Activated CD4-positive, alpha-beta T cell treated with anti-CD3 and anti-CD28 coated beads for 48 hours (primary cell): ENCODE measurements at regions not wholly inside any gene's neighbourhood (a gene's known extent, or its start where the extent isn't known, plus 50 kb on each side); places are given as distances from the start of the nearest gene placed in this dataset.
"Not testable (repeated sequence)": the region's sequence is repeated elsewhere in the genome, so short reads cannot be mapped to it uniquely, and the experiment has no call there.

Experiments used
- DNase-seq: peaks from one replicate; pipeline ENCODE4 v3.0.0-alpha.2; 2020

DNA sequence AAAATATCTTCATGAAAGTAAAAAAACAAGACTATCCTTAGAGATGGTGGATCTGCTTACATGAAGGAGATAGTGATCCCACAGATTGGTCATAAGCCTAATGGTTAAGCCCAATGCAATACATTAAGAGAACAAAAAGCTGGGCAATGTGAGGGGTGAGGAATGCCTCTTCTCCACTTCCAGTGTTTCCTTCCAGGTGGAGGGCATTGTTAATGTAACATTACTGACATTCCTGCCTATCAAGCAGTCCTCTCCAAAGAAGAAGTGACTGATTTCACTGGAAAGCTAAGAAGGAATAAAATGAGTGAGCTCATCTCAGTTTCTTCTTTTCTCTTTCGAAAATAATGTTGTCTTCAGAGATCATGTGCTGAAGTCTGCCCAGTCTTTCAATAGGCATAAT lies 207.8 kb downstream of the RAB38 start:
- DNase-seq = no peak

DNA sequence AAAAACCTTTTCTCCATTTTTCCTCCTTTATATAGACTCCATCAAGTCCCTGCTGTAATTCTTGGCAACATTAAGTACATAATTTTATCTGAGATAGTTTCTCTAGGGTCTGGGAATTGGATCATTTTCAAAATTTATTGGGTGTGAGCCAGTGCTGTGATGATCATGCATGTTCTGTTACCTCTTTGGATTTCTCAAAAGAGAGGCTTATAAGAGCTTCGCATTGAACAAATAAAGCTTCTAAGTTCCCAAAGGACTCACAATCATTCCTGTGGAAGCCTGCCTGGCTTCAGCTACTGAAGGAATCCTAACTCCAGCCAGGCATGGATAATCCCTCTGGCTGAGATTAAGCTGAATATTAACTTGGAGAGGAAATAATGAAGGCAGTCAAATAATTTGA lies 208.5 kb downstream of the RAB38 start:
- DNase-seq = no peak

DNA sequence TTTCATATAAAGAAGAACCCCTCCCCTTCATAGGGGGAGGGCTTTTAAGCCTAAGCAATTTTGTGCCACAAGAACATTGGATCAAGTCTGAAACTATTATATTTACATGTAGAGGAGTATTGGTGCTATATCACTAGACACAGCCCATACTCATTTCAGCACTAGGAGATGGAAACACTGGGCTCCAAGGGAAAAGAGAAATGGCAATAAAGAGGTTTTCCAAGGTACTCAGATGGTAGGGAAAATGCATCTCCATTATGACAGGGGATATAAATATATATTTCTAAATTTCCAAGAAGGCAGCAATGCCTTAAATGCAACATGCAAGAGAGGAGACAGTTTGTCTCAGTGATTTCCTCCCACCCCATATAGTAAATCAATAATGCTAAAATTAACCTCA lies 209.0 kb downstream of the RAB38 start:
- DNase-seq = no peak

DNA sequence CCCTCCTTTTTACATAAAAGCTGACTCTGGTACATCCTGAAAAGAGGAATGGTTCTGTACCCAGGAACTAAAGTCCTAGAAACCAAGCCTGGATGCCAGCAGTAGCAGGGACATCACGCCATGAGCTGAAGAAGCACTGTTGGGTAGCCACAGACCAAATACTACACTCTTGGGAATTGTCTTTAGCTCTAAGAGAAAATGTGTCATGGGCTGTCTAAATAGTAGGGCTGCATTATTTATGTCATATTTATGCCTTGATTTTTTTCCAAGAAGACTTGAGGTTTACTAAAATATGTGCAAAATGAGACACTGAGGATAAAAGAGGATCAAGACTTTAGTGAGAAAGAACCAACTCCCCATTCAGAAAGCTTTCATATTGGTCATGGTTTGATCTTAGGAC lies 213.6 kb downstream of the RAB38 start:
- DNase-seq = no peak

DNA sequence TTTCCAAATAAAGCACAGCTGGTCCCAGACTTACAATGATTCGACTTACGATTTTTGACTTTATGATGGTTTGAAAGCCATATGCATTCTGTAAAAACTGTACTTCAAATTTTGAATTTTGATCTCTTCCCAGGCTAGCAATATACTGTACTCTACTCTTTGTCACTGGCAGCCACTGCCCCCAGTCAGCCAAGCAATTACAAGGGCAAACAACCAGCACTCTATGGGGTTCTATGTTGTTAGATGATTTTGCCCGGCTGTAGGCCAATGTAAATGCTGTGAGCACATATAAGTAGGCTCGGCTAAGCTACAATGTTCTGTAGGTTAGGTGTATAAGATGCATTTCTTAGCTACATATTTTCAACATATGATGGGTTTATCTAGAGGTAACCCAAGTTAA lies 217.3 kb downstream of the RAB38 start:
- DNase-seq = no peak

DNA sequence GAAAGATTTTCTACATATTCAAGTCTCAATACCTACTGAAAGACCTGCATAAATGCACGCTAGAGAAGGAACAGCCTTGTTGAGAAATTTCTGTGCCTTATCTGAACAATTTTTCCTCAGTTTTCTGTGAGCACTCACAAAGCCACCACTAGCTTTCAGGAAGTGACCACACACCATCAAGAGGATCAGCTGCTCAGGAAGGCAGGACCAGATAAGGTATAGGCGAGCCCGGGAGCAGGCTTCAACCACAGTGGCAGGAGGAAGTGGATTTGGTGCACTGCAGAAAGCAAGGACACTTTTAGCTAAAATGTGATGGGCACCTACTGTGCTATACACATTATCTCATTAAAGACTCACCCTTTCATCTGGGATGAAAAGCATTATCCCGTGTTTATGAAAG lies 220.8 kb downstream of the RAB38 start:
- DNase-seq = no peak

DNA sequence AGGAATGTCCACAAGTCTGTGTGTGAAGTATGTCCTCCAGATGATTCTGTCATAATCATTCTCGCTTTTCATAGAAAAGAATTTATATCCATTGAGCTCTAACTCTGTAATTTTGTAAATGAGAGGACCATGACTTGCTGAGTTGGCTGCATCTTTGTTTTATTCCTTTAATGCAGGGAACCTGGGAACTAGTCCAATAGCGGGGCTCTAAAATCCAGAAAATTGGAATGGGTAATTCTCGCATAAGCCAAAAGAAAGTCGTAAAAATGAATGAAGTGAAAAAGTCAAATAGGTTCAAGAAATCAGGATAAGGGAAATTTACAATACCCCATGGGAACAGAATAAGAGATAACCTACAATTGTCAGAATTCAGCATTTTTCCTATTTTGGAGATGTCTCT lies 232.5 kb downstream of the RAB38 start:
- no peak for DNase-seq

DNA sequence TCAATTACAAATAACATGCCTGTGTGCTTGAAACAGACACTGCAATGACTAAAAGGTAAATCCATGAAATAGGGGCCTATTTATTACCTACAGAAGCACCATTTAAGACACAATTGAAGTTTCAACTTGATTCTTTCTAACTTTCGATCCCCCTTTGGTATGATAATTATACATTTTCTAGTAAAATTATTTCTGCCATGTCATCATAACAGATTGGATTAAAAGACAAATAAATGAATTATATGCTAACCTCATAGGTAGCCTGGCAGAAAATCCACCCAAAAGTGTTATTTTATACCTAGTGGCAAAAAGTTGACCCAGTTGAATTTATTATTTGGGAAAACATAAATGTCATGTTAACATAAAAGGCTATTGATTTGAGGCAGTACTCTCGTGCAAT lies 241.1 kb downstream of the RAB38 start:
- DNase-seq = no peak

DNA sequence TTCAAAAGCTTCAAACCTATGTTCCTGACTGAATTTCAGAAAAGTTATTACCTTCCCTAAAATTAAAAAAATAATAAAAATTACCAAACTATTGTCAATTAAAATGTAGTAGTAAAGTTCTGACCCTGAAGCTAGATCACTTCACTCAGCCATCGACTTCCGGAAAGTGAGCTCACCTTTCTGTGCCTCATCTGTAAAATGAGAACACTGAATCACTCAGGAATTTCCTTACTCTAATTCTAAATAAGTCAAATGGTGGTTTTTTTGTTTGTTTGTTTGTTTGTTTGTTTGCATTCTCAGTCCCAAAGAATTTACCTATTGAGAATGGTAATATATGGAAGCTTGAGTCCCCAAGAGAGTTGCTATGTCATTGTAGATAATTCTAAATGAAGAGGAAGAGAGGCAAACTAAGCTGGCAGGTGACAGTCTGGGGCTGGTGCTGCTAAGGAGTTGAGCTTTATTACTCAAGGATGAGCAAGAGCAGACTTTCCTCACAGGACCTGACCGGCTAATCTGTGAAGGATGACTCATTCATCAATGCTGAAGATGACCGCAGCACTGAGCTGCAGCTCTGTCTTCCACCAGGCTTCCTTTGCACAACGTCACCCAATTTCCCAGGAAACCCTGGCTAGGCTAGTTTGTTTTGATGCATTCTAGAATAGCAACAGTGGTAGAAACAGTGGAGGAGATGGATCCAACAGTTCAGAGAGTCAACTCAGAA lies 248.8 kb downstream of the RAB38 start:
- no peak for DNase-seq

DNA sequence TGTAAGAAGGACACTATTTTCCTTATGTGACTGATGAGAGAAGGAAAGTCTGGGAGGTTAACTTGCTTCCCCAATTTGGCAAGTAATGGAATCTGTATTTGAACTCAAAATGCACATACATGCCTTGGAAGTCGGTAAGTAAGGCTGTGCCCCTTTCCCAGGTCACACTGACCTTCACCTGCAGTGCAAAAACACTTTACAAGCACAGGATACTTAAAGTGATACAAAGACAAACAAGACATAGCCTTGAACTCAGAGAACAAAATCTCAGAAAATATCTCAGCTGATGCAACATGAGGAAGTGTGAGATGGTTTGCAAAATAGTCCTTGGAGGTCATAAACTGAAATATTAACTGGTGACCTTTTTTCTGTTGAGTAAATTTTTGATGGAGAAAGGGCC lies 251.1 kb downstream of the RAB38 start:
- DNase-seq = no peak

DNA sequence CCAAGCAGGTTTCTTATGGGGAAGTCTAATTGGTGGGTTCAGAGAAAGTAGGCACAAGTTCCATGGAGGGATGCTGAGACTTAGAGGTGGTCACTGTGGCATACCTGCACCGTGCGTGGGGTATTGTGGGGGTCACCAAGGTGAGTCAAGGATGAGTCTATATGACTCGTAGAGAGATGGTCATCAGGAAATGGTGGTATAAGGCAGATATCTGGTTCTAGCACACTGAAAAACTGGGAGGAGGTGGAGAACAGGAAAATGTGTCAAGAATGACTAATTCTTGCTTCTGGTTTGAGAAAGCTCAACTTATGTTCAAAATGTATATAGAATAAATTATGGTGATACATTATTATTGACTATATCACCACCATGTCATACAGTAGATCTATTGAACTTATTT lies 258.1 kb downstream of the RAB38 start:
- DNase-seq = no peak

DNA sequence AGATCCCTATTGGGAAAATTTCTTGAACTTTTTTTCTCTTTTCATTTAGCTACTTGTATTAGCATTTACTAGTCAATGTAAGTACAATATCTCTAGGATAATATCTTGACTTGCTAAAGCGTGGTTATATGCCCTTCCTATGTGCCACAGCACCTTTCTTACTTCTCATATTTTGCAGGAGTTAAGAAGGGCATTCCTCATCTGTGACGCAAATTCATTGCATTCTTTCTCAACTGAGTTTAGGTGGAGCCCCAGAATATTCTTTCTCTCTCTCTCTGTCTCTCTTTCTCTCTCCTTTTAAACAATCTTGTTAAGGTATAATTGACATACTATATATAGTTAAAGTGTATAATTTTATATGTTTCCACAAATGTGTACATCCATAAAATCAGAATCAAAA lies 266.1 kb downstream of the RAB38 start:
- no peak for DNase-seq

DNA sequence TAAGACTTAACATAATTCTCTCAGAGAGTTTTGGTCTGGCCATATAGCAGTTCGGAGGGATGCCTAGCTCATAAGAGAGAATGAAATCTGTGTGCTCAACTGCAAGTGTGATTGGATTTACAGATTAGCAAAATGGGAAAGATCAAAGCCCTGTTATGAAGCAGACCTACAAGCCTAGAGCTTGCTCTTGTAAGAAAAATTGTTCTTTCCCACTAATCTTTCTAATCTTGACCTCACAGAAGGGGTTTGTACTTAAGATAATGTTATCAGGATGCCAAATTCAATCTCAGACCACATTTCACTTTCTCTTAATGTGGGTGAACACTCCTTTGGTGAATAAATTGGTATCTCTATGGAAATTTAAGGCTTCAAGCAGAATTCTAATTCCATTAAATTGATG lies 267.2 kb downstream of the RAB38 start:
- DNase-seq = no peak

DNA sequence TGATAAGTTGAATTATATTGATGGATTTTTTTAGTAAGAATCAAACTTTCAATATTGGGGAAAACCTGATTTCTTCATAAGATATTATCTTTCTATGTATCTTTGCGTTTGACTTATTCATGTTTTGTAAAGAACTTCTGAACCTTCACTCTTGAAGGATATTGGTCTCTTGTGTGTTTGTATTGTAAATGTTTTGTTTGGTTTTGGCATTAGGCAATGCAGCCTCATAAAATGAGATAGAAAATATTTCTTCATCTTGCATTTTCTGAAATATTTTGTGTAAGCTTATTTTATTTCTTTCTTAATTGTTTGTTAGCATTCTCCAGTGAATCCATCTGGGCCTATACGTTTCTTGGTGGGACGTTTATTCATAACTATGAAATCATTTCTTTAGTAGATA lies 271.9 kb downstream of the RAB38 start:
- no peak for DNase-seq

DNA sequence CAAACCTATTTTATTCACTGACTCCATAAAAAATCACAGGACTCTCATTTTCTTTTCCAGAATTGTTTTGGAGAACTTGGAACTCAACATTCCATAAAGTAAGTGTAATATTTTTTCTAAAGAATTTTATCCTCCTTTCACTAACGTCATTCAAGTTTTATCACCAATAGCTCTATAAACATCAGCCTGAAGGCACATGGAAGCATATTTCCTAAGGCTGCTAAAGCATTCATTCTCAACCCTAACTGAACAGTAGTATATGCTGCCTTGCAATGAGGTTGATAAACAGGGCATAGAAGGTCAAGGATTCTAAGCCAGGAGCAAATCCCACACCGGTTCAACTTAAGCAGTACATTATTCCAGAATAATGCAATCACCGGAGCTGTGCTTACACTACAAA lies 273.9 kb downstream of the RAB38 start:
- DNase-seq = no peak

DNA sequence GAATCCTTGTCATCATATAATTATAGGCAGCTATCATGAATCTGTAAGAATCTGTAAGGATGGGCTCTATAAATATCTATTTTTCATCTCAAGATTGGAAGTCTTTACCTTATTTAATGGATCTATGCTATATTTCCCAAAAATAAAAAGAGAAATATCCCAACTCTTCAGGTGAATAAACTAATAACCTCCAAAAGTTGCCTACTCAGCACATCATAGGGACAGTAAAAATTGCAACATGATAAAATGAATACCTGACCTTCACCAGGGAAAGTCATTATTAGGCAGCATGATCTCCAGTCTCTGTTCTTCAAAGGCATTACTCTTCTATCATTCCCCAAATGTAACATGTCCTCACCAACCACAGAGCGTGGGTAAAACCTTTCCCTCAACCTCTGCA lies 277.3 kb downstream of the RAB38 start:
- no peak for DNase-seq

DNA sequence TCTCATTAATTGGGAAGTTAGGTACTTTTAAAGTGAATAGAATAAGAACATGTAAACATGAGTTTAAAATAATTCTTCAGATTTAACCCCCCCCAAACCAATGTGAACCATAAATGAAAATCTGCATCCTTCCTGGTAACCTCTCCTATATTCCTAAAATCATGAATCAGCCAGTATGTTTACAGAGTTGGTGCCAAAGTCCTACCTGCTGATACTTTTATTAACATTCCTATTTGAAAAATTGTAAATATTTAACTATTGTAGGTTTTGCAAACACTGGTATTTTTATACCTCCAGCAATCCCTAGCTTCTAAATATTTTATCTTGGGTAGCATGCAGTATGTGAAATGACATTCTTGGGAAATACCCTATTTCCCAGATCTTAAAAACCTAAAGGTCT lies 278.2 kb downstream of the RAB38 start:
- DNase-seq = no peak

DNA sequence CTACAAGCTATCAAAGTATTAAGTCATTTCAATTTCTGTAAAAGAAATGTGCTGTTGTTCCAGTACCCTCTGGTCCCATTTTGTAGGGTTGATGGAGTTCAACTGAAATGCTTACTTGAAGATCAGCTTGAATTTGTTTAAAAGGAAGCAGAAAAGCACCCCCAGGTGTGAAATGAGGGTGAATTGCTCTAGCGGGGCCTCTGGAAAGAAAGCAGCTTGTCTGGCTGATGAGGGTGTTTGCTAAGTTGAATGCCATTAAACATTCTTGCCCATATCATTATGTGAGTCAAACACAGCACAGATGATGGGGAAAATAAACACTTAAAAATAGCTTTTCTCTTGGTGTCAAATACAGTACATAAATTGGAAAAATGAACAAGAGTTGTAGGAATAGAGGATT lies 280.3 kb downstream of the RAB38 start:
- DNase-seq = no peak

DNA sequence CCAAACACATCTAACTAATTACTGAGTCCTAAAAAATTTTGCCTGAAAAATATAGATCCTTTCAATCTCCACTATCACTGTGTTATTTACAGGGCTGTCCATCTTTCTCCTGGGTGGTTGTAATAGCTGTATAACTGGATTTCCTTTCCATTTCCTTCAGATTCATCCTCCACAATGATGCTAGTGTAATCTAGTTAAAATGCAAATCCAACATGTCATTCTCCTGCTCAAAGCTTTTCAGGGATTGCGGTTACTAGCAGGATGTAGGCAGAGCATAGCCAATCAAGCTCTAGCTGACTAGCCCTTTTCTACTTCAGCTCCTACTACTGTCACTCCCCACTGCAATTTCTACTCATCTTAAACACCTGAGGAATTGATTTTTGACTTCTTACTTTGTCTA lies 283.0 kb downstream of the RAB38 start:
- DNase-seq = no peak

DNA sequence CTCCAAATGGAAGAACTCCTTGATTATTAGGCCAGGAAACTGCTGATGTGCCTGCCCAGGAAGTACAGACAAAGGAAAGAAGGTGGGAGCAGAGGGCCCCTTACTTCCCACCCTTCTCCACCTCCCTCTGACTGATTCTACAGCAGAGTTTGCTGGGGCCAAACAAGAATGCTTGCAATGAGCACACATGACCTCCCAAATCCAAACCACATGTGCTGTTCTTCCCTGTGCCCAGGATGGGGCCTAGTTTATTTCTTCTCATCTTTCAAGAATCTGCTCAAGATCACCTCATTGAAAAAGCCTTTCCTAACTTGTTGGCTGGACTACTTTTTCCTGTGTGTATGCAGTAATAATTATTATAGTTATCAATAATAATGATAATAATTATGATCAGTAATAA lies 286.1 kb downstream of the RAB38 start:
- no peak for DNase-seq

DNA sequence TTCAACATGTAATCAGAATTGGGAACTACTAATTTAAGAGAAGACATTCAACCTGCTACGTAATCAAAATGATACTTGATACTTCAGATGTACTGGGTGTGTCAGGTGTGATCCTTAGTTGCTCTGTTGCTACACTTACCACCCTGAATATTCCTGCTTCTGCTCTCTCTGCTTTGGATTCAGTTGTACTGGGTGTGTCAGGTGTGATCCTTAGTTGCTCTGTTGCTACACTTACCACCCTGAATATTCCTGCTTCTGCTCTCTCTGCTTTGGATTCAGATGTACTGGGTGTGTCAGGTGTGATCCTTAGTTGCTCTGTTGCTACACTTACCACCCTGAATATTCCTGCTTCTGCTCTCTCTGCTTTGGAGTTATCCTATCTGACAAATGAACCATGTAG lies 290.2 kb downstream of the RAB38 start:
- not testable (repeated sequence) for DNase-seq

DNA sequence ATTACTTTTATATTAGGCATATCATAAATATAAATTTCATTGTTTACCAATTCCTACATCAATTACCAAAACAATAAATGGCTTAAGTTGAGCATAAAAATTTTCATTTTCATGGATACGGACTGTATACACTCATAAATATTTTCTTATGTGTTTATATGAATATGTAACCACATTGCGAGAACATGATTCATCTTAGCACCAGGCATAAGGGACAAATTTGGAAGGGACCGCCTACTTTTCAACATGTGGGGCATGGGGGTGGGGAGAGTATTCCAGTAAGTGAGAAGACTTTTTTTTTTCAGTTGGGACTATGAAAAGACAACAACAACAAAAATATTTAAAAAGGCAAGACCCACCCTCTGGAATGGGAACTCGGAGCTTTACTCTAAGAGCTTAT lies 296.1 kb downstream of the RAB38 start:
- no peak for DNase-seq

DNA sequence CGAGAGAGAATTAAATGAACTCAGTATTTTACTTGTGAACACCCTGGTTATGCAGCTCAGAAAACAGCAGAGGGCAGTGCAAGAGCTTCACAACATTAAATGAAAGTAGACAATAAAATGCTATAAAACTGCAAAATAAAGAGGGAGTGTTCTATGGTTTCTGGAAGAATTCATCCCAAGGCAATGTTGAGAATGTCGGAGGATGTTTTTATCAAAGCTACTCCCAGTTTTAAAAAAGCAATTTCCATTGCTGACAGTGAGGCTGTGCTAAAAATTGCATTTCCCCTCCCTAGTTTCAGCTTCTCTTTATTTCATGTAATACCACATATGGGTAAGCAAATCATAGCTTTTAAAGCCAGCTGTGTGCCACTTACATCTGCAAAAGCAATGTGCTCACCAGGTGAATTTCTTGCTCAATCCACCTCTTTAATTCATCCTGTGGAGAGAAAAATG lies 296.8 kb downstream of the RAB38 start:
- DNase-seq = peak; percentile 2

DNA sequence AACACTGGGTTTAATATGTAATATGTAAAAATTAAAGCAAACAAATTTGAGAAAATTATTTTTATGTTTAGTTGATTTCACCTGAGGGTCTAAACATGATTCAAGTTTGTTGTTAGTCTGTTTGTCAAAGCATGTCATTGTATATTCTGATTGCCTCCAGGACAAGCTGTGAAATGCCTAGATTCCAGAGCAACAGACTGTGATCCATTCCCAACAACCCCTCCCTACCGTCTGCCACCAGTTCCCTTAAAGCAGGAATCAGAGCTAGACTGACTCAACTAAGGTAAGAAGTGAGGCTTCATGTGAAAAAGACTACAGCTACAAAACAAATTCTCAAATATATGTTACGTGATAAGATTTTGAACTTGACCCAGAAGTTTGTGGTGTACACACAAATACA lies 304.2 kb downstream of the RAB38 start:
- no peak for DNase-seq

DNA sequence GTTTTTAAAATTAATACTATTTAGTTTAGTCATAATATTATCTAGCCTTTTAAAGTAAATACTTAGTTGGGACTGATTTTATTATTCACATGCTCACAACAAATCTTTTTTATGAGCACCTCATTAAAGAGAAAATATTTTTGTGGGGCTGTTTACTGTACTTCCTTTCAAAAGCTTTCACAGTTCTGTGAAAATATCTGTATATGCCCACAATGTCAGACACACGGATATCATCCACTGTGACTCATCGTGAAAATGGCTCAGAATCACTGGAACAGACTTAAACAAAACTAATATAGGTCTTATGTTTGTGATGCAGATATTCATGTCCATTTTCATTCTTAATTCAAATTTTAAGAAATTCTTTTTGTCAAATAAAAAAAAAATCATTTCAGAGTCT lies 305.2 kb downstream of the RAB38 start:
- no peak for DNase-seq

DNA sequence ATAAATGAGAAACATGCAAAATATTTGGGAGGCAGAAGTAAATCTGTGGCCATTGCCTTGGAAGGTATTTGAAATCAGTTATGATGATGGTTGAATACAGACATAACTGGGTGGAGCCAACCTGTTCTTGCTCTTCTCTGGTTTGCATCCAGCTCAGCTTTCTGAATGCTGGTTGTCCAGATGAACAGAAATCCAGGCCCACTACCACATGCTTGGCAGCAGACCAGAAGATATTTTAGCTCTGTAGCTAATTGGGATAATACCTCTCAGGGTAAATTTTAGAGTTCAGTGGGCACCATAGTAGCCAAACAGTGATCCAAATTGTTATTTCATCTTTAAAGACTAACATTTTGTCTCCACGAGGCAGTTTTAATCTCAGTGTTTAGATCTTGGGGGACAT lies 308.3 kb downstream of the RAB38 start:
- no peak for DNase-seq
